Naive thymus-derived CD4-positive, alpha-beta T cell (primary cell): ENCODE measurements at regions not wholly inside any gene's neighbourhood (a gene's known extent, or its start where the extent isn't known, plus 50 kb on each side); places are given as distances from the start of the nearest gene placed in this dataset.
A peak's percentile ranks its signal among the peaks of the same experiment; 100 is the strongest.

Experiments used
- ATAC-seq: fragments of 150-1000 bp; cut with Tn5 transposase; 2 replicates; pipeline ENCODE4 v1.10.0; 2021; ENCODE audit warnings: mild to moderate bottlenecking, moderate library complexity
- CTCF ChIA-PET: fragments of 350-600 bp; sonication (Branson Sonifier 250); formaldehyde crosslinking; loops from one replicate; lab custom pipeline; 2021; ENCODE audit warnings: antibody characterized with exemption; lab: Charles Lee
- POLR2A ChIA-PET: fragments of 350-600 bp; sonication (Branson Sonifier 250); formaldehyde crosslinking; loops from one replicate; lab custom pipeline; 2021; ENCODE audit warnings: antibody characterized with exemption, inconsistent platforms; lab: Charles Lee
- DNase-seq, 9 donors: peaks; one replicate each; pipeline versions ENCODE4 v3.0.0 to v3.0.0-alpha.2; 2020 to 2022; ENCODE audit warnings: mixed read lengths in 1 of 9
- H3K27ac ChIP-seq: one replicate; pipeline ENCODE4 v1.7.0; 2013; ENCODE audit warnings: mild to moderate bottlenecking, low read depth, low read length, moderate library complexity
- H3K27me3 ChIP-seq, 2 donors: one replicate each; pipeline ENCODE4 v1.7.0; 2013; ENCODE audit warnings: low read length in 2 of 2, mild to moderate bottlenecking in 2 of 2, moderate library complexity in 2 of 2; ENCODE audit not compliant: control insufficient read depth in 2 of 2, insufficient read depth in 2 of 2
- H3K36me3 ChIP-seq, 3 experiments: 1 replicate in 2 of 3; 2 replicates in 1 of 3; pipeline ENCODE4 v1.7.0; 2013; ENCODE audit warnings: low read length in 3 of 3, mild to moderate bottlenecking in 3 of 3, moderate library complexity in 1 of 3; ENCODE audit not compliant: insufficient read depth in 3 of 3, control insufficient read depth in 2 of 3
- H3K4me1 ChIP-seq, 2 donors: one replicate each; pipeline ENCODE4 v1.7.0; 2013; ENCODE audit warnings: low read length in 2 of 2, mild to moderate bottlenecking in 2 of 2, moderate library complexity in 1 of 2; ENCODE audit not compliant: control insufficient read depth in 2 of 2, insufficient read depth in 2 of 2
- H3K4me3 ChIP-seq: 2 replicates; pipeline ENCODE4 v1.7.0; 2013; ENCODE audit warnings: mild to moderate bottlenecking, low read length
- H3K9me3 ChIP-seq, 3 experiments: 1 replicate in 2 of 3; 2 replicates in 1 of 3; pipeline ENCODE4 v1.7.0; 2013; ENCODE audit warnings: low read length in 3 of 3; ENCODE audit not compliant: control insufficient read depth in 2 of 3
- H3K27ac Mint-ChIP-seq, 9 donors: one replicate each; pipeline ENCODE4 v1.8.0; 2020 to 2022; ENCODE audit warnings: mixed read lengths in 9 of 9, mild to moderate bottlenecking in 8 of 9, moderate library complexity in 5 of 9, inconsistent platforms in 2 of 9
- H3K27me3 Mint-ChIP-seq, 5 donors: one replicate each; pipeline ENCODE4 v1.8.0; 2021 to 2022; ENCODE audit warnings: mixed read lengths in 5 of 5, mild to moderate bottlenecking in 1 of 5
- H3K36me3 Mint-ChIP-seq, 5 donors: one replicate each; pipeline ENCODE4 v1.8.0; 2020 to 2022; ENCODE audit warnings: mixed read lengths in 5 of 5, mild to moderate bottlenecking in 3 of 5, inconsistent platforms in 1 of 5
- H3K4me1 Mint-ChIP-seq, 7 donors: one replicate each; pipeline ENCODE4 v1.8.0; 2020 to 2022; ENCODE audit warnings: mixed read lengths in 7 of 7, mild to moderate bottlenecking in 3 of 7, inconsistent platforms in 1 of 7
- H3K4me3 Mint-ChIP-seq, 10 donors: one replicate each; pipeline ENCODE4 v1.8.0; 2020 to 2022; ENCODE audit warnings: mild to moderate bottlenecking in 10 of 10, mixed read lengths in 10 of 10, moderate library complexity in 6 of 10, inconsistent platforms in 2 of 10
- H3K9me3 Mint-ChIP-seq, 11 donors: one replicate each; pipeline ENCODE4 v1.8.0; 2020 to 2022; ENCODE audit warnings: mixed read lengths in 11 of 11, mild to moderate bottlenecking in 4 of 11, inconsistent platforms in 1 of 11, moderate library complexity in 1 of 11
- intact Hi-C, 2 donors: fragments of 100-400 bp; cut with micrococcal nuclease; formaldehyde crosslinking; loops; one replicate each; pipeline ENCODE4 v1.15.1; 2023

DNA sequence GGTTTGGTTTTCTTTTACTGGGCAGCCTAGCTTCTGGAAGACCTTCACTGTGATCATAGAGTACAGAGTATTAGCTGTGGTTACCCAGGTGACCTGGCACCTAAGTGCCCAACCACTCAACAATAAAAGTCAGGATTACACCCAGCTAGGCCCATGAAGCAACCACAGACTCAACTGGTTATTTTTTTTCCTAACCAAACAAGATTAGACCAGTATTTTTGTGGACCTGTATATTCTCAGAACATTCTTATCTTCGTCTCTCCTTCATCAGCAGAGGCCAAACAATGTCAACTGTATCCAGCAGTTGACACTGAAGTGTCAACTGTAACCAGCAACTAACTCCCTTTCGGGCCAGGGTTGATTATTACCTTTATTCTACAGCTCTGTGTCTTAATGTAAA is 289.2 kb upstream of the SLC39A10 start:
- Histone ChIP-seq H3K27ac (no peak overlapping the region), H3K36me3 (no peaks in the 10 kb centered on the region), H3K9me3 (no peaks in the 10 kb centered on the region), H3K4me1 (no peaks in the 10 kb centered on the region), H3K27me3 (no peaks in the 10 kb centered on the region), H3K4me3 (no peak overlapping the region)
- CTCF ChIA-PET = no interaction called here
- DNase-seq = no peak
- intact Hi-C loops = no loop called here
- Mint-ChIP-seq H3K27ac (no peak overlapping the region), H3K4me1 (peaks cover 0 to 15% (median 3%) of the 10 kb centered on the region in 7 donors), H3K9me3 (peaks cover 0 to 20% (median 0%) of the 10 kb centered on the region in 11 donors), H3K36me3 (peaks cover 0 to 29% (median 4%) of the 10 kb centered on the region in 5 donors), H3K27me3 (no peaks in the 10 kb centered on the region), H3K4me3 (no peak overlapping the region)
- no peak for ATAC-seq
- POLR2A ChIA-PET = no interaction called here

DNA sequence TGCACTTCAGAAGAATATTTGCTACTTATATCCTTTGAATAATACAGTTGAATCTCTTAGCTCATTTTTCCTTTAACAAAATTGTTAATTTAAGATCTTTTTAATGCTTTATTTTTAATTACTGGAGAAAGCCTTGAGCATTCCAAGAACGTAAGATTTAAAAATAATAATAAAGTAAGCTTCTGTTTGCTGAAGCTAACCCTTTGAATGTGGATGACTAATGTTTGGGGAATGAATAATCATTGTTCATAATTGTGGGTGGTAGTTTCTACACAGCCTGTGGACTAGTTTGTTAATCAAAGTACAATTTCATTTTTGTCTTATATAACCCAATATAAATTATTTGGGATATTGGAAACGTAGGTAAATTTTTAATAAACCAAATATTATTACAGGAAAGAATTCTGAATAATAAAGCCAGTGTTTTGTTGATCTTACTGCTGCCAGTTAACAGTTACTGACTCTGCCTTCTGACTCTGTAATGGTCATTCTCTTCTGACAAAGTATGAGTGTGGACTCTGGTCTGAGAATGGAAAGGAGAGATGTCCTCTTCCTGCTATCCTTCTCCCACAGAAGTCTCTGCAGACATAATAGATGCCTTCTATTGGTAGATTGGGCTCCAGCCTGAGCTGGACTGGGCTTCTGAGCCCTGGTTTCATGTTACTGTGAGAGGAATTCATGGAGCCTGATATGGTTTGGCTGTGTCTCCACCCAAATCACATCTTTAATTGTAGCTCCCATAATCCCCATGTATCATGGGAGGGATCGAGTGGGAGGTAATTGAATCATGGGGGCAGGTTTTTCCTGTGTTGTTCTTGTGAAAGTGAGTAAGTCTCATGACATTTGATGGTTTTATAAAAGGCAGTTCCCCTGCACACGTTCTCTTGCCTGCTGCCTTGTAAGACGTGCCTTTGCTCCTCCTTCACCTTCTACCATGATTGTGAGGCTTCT is 292.7 kb upstream of the SLC39A10 start:
- Histone ChIP-seq H3K4me1 (no peaks in the 10 kb centered on the region), H3K27ac (no peak overlapping the region), H3K36me3 (no peaks in the 10 kb centered on the region), H3K9me3 (no peaks in the 10 kb centered on the region), H3K4me3 (no peak overlapping the region), H3K27me3 (no peaks in the 10 kb centered on the region)
- Mint-ChIP-seq H3K4me1 (peaks cover 3 to 18% (median 8%) of the 10 kb centered on the region in 7 donors), H3K27me3 (no peaks in the 10 kb centered on the region), H3K9me3 (peaks cover 0 to 26% (median 0%) of the 10 kb centered on the region in 11 donors), H3K4me3 (no peak overlapping the region), H3K27ac (peak overlapping the region in 1 of 9 donors; percentile 32), H3K36me3 (peaks cover 0 to 34% (median 4%) of the 10 kb centered on the region in 5 donors)
- POLR2A ChIA-PET = interaction anchor here (0.6 kb wide), 1 partner anchor 40 kb away, joined by 3 read pairs; no protein-coding TSS in a partner anchor
- CTCF ChIA-PET = no interaction called here
- DNase-seq = no peak
- ATAC-seq = no peak
- intact Hi-C loops = no loop called here

DNA sequence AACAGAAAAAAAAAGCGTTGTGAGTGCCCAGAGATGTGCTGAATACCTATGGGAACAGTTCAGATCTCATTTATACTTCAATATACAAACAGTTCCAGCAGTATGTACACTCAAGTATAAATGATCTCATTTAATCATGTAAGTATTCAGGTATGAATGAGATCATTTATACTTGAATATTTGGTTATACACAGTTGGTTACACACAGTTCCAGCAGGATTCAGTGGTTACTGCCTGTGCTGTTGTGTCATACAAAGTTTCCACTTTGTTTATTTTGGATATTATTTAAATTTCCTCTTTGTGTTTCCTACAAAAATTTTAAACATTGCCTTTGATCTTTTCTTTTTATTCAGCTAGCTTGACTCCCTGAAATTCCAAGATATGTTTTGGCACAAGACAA is 293.5 kb upstream of the SLC39A10 start:
- ChIA-PET CTCF (no interaction called here), POLR2A (interaction anchor here (0.6 kb wide), 1 partner anchor 40 kb away, joined by 3 read pairs; no protein-coding TSS in a partner anchor)
- Histone ChIP-seq H3K36me3 (no peaks in the 10 kb centered on the region), H3K4me3 (no peak overlapping the region), H3K27me3 (no peaks in the 10 kb centered on the region), H3K27ac (no peak overlapping the region), H3K9me3 (no peaks in the 10 kb centered on the region), H3K4me1 (peaks cover 0 to 3% of the 10 kb centered on the region in 2 donors)
- Mint-ChIP-seq H3K4me3 (no peak overlapping the region), H3K4me1 (peaks cover under 1 to 20% (median 15%) of the 10 kb centered on the region in 7 donors), H3K27ac (no peak overlapping the region), H3K9me3 (peaks cover 0 to 26% (median 0%) of the 10 kb centered on the region in 11 donors), H3K27me3 (no peaks in the 10 kb centered on the region), H3K36me3 (peaks cover 0 to 32% (median 4%) of the 10 kb centered on the region in 5 donors)
- DNase-seq (no peak), ATAC-seq (no peak)
- intact Hi-C loops = no loop called here

DNA sequence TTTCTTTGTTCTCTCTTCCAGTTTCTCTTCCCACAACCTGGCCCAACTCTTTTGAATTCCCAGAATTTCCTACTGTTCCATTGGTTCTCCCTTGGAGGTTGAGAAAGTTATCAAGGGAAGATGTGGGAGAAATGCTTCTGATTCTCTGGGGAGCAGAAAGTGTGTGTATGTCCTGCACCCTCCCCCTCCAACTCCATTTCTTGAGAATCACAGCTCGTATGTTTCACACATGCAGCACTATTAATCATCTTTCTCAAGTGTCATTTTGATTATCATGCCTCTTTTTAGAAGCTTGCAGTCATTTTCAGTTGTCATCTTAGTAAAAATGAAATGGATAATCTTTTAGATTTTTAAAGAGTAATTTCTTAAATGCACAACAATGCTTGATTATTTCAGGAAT is 296.8 kb upstream of the SLC39A10 start:
- no peak for DNase-seq
- Histone ChIP-seq H3K9me3 (no peaks in the 10 kb centered on the region), H3K36me3 (no peaks in the 10 kb centered on the region), H3K27me3 (no peaks in the 10 kb centered on the region), H3K4me3 (no peak overlapping the region), H3K27ac (no peak overlapping the region), H3K4me1 (peaks cover 0 to 5% of the 10 kb centered on the region in 2 donors)
- peaks cover 0 to 24% (median 0%) of the 10 kb centered on the region in 11 donors for H3K9me3 Mint-ChIP-seq
- CTCF ChIA-PET = no interaction called here
- intact Hi-C loops = no loop called here
- POLR2A ChIA-PET = no interaction called here
- H3K4me1 Mint-ChIP-seq = peaks cover 0 to 28% (median 16%) of the 10 kb centered on the region in 7 donors
- peaks cover 0 to 23% (median 4%) of the 10 kb centered on the region in 5 donors for H3K36me3 Mint-ChIP-seq
- H3K4me3 Mint-ChIP-seq = peak overlapping the region in 1 of 10 donors; percentile 51
- H3K27ac Mint-ChIP-seq = peak overlapping the region in 2 of 9 donors; percentile 53 to 58
- ATAC-seq = no peak
- no peaks in the 10 kb centered on the region for H3K27me3 Mint-ChIP-seq

DNA sequence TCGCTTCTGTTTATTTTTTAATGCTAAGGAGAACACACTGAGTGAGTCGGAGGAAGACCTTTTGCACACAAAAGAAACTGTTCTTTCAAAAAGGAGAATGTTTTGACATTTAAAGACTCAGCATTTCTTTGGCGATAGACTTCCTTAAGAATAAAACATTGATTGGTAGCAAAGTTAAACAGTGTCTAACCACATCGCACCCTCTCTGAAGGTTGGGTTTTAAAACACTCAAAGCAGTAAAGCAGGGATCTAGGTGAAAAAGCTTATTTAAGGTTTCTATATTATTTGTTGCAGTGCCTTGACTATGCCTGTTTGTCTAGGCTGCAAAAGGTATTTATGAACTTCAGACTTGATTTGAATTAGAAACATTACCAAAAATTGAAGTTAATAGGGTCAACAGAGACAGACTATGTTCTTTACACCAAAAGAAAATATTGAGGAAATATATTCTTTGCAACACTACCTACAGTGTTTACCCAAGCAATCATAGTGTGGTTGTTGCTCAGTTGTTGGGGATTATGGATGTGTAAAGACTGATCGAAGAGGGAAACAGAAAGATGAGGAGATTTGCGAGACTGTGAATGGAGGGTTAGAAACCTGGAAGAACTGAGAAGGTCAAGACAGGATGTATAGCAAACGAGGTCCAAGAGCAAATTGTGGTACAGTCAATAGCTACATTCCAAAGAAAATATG is 297.8 kb upstream of the SLC39A10 start:
- H3K9me3 ChIP-seq = no peaks in the 10 kb centered on the region
- no peak for DNase-seq
- no peaks in the 10 kb centered on the region for H3K27me3 ChIP-seq
- CTCF ChIA-PET = interaction anchor here (0.6 kb wide), 1 partner anchor 21 kb away, joined by 3 read pairs; no protein-coding TSS in a partner anchor
- POLR2A ChIA-PET = interaction anchor here (0.6 kb wide), 1 partner anchor 570 kb away, joined by 3 read pairs; no protein-coding TSS in a partner anchor
- peaks cover 0 to 15% (median 0%) of the 10 kb centered on the region in 11 donors for H3K9me3 Mint-ChIP-seq
- H3K4me1 ChIP-seq = peaks cover 0 to 5% of the 10 kb centered on the region in 2 donors
- no peak for ATAC-seq
- intact Hi-C loops = no loop called here
- H3K27ac ChIP-seq = no peak overlapping the region
- H3K4me3 Mint-ChIP-seq = peak overlapping the region in 3 of 10 donors; percentile 16 to 36 (median 18)
- H3K4me1 Mint-ChIP-seq = peaks cover 0 to 28% (median 16%) of the 10 kb centered on the region in 7 donors
- H3K27me3 Mint-ChIP-seq = no peaks in the 10 kb centered on the region
- no peaks in the 10 kb centered on the region for H3K36me3 ChIP-seq
- peak overlapping the region in 5 of 9 donors; percentile 0 to 60 (median 7) for H3K27ac Mint-ChIP-seq
- H3K4me3 ChIP-seq = no peak overlapping the region
- H3K36me3 Mint-ChIP-seq = peaks cover 0 to 16% (median 0%) of the 10 kb centered on the region in 5 donors

DNA sequence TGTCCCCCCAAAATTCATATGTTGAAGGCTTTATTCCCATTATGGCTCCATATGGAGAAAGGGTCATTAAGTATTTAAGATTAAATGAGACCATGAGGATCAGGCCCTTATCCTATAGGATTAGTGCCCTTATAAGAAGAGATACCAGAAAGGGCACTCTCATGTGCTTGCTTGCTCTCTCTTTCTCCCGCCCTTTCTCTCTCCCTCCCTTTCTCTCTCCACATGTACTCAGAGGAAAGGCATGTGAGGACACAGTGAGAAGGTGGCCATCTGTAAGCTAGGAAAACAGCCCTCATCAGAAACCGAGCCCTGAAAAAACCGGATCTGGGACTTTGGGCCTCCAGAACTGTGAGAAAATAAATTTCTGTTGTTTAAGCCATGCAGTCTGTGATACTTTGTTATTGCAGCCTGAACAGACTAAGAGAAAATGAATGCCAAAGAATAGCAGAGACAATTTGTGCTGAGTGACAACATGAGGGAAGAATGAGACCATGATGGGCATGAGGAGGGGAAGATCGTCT is 300.0 kb upstream of the SLC39A10 start:
- Mint-ChIP-seq H3K9me3 (peaks cover 0 to 10% (median 0%) of the 10 kb centered on the region in 11 donors), H3K4me1 (peaks cover 0 to 28% (median 16%) of the 10 kb centered on the region in 7 donors), H3K27me3 (no peaks in the 10 kb centered on the region), H3K27ac (peak overlapping the region in 1 of 9 donors; percentile 46), H3K4me3 (no peak overlapping the region), H3K36me3 (peaks cover 0 to 11% (median 0%) of the 10 kb centered on the region in 5 donors)
- CTCF ChIA-PET = no interaction called here
- H3K4me1 ChIP-seq = peaks cover 0 to 5% of the 10 kb centered on the region in 2 donors
- no peaks in the 10 kb centered on the region for H3K27me3 ChIP-seq
- H3K27ac ChIP-seq = no peak overlapping the region
- no peak for DNase-seq
- H3K9me3 ChIP-seq = no peaks in the 10 kb centered on the region
- no peaks in the 10 kb centered on the region for H3K36me3 ChIP-seq
- intact Hi-C loops = no loop called here
- ATAC-seq = no peak
- no peak overlapping the region for H3K4me3 ChIP-seq
- POLR2A ChIA-PET = interaction anchor here (0.5 kb wide), 1 partner anchor 145 kb away, joined by 3 read pairs; no protein-coding TSS in a partner anchor
